ENCODE measurements at regions not wholly inside any gene's neighbourhood (a gene's known extent, or its start where the extent isn't known, plus 50 kb on each side); places are given as distances from the start of the nearest gene placed in this dataset.

- no peaks in the 10 kb centered on the region for H3K36me3 ChIP-seq (ENCODE audit: control insufficient read depth in 2 of 3, insufficient read depth in 3 of 3, low read length in 3 of 3)
- no peak overlapping the region for H3K4me3 ChIP-seq (ENCODE audit: low read length in 3 of 3)
- no peaks in the 10 kb centered on the region for H3K9me3 ChIP-seq (ENCODE audit: control insufficient read depth in 2 of 3, insufficient read depth in 1 of 3, low read length in 3 of 3)
- intact Hi-C loops (cut with DNase I): no loop called here
- DNase-seq (no peak), FAIRE-seq (no peak)
- no peak overlapping the region for H3K9ac ChIP-seq (ENCODE audit: low read length in 3 of 3)
- no peak for TF ChIP-seq CTCF (IDR thresholded peaks at IDR 0.05; ENCODE audit: borderline replicate concordance, extremely low read depth, insufficient read depth)
- H3K27ac ChIP-seq (ENCODE audit: low read depth in 2 of 2, low read length in 2 of 2): no peak overlapping the region
- no peaks in the 10 kb centered on the region for H3K4me1 ChIP-seq (ENCODE audit: control insufficient read depth in 2 of 3, insufficient read depth in 2 of 3, low read depth in 1 of 3, low read length in 3 of 3)
- H3K27me3 ChIP-seq (ENCODE audit: control insufficient read depth, insufficient read depth, low read length): no peaks in the 10 kb centered on the region
Measured at GRCh38 chr11:93906486-93906885, 56.1 kb upstream of the VSTM5 start.

- TF ChIP-seq CTCF (IDR thresholded peaks at IDR 0.05; ENCODE audit: borderline replicate concordance, extremely low read depth, insufficient read depth): no peak
- Histone ChIP-seq H3K9me3 (ENCODE audit: control insufficient read depth in 2 of 3, insufficient read depth in 1 of 3, low read length in 3 of 3) (no peaks in the 10 kb centered on the region), H3K4me3 (ENCODE audit: low read length in 3 of 3) (no peak overlapping the region), H3K27me3 (ENCODE audit: control insufficient read depth, insufficient read depth, low read length) (no peaks in the 10 kb centered on the region), H3K27ac (ENCODE audit: low read depth in 2 of 2, low read length in 2 of 2) (no peak overlapping the region), H3K36me3 (ENCODE audit: control insufficient read depth in 2 of 3, insufficient read depth in 3 of 3, low read length in 3 of 3) (no peaks in the 10 kb centered on the region), H3K9ac (ENCODE audit: low read length in 3 of 3) (no peak overlapping the region), H3K4me1 (ENCODE audit: control insufficient read depth in 2 of 3, insufficient read depth in 2 of 3, low read depth in 1 of 3, low read length in 3 of 3) (no peaks in the 10 kb centered on the region)
- no peak for DNase-seq
- intact Hi-C loops (cut with DNase I): no loop called here
- FAIRE-seq: no peak
Measured at GRCh38 chr11:93907901-93908300, 57.5 kb upstream of the VSTM5 start.

GRCh38 chr11:93908689-93909088 is 58.3 kb upstream of the VSTM5 start:
- no peak overlapping the region for H3K27ac ChIP-seq (ENCODE audit: low read depth in 2 of 2, low read length in 2 of 2)
- H3K9me3 ChIP-seq (ENCODE audit: control insufficient read depth in 2 of 3, insufficient read depth in 1 of 3, low read length in 3 of 3): no peaks in the 10 kb centered on the region
- DNase-seq: peak in 1 of 5 donors; percentile 16
- H3K27me3 ChIP-seq (ENCODE audit: control insufficient read depth, insufficient read depth, low read length): no peaks in the 10 kb centered on the region
- no peak overlapping the region for H3K9ac ChIP-seq (ENCODE audit: low read length in 3 of 3)
- H3K36me3 ChIP-seq (ENCODE audit: control insufficient read depth in 2 of 3, insufficient read depth in 3 of 3, low read length in 3 of 3): no peaks in the 10 kb centered on the region
- intact Hi-C loops (cut with DNase I): no loop called here
- H3K4me1 ChIP-seq (ENCODE audit: control insufficient read depth in 2 of 3, insufficient read depth in 2 of 3, low read depth in 1 of 3, low read length in 3 of 3): no peaks in the 10 kb centered on the region
- no peak for FAIRE-seq
- no peak overlapping the region for H3K4me3 ChIP-seq (ENCODE audit: low read length in 3 of 3)
- no peak for TF ChIP-seq CTCF (IDR thresholded peaks at IDR 0.05; ENCODE audit: borderline replicate concordance, extremely low read depth, insufficient read depth)

DNA sequence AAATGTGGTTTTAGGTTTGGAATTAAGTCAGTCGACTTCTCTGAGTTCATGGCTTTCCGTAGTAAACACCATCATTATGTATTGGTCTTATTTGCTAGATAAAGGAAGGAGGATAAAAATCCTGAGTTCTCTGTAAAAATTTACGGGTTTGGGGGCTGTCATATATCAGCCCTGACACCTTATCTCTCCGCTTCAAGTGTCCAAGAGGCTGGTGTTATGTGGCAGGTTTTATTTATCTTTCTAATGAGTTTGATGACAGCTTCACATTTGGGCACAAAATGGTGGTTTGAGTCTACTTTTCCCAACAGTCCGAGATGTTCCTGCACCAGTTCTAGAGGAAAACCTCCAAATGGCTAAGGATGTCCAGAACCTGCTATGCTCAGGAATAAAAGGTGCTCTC is 67.3 kb upstream of the VSTM5 start:
- no peak for TF ChIP-seq CTCF (IDR thresholded peaks at IDR 0.05; ENCODE audit: borderline replicate concordance, extremely low read depth, insufficient read depth)
- intact Hi-C loops (cut with DNase I): no loop called here
- H3K4me3 ChIP-seq (ENCODE audit: low read length in 3 of 3): no peak overlapping the region
- H3K27me3 ChIP-seq (ENCODE audit: control insufficient read depth, insufficient read depth, low read length): no peaks in the 10 kb centered on the region
- no peaks in the 10 kb centered on the region for H3K36me3 ChIP-seq (ENCODE audit: control insufficient read depth in 2 of 3, insufficient read depth in 3 of 3, low read length in 3 of 3)
- H3K9me3 ChIP-seq (ENCODE audit: control insufficient read depth in 2 of 3, insufficient read depth in 1 of 3, low read length in 3 of 3): no peaks in the 10 kb centered on the region
- FAIRE-seq: no peak
- H3K9ac ChIP-seq (ENCODE audit: low read length in 3 of 3): no peak overlapping the region
- no peak overlapping the region for H3K27ac ChIP-seq (ENCODE audit: low read depth in 2 of 2, low read length in 2 of 2)
- H3K4me1 ChIP-seq (ENCODE audit: control insufficient read depth in 2 of 3, insufficient read depth in 2 of 3, low read depth in 1 of 3, low read length in 3 of 3): no peaks in the 10 kb centered on the region
- DNase-seq: no peak
